HG03139 (cell line): ENCODE measurements at regions not wholly inside any gene's neighbourhood (a gene's known extent, or its start where the extent isn't known, plus 50 kb on each side); places are given as distances from the start of the nearest gene placed in this dataset.

Experiments used
- ATAC-seq: cut with Tn5 transposase; IDR thresholded peaks from one replicate; pipeline ENCODE4 v1.9.1; 2021; ENCODE audit not compliant: unreplicated experiment

GRCh38 chr6:91672201-91672600 is 1085.3 kb upstream of the MAP3K7 start:
- ATAC-seq = no peak

DNA sequence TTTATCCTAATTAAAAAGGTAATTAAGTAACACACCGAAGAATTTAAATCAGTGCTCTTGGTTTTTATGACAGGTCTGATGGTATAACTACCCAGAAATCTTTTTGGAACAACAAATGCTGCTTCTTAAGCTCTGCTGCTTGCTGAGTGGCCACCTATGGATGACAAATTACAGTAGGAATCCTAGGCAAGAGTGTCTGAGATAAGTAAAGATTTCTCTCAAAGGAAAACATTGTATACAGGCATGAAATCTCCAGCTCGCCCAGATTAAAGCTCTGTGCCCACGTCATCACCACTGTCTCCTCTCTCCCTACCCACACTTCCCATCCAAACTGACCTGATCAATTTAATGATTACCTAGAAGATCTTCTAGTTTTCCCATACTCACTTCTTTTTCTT is 1083.0 kb upstream of the MAP3K7 start:
- no peak for ATAC-seq

- ATAC-seq = no peak
Observed at GRCh38 chr6:91669154-91669870, 1082.4 kb upstream of the MAP3K7 start.

DNA sequence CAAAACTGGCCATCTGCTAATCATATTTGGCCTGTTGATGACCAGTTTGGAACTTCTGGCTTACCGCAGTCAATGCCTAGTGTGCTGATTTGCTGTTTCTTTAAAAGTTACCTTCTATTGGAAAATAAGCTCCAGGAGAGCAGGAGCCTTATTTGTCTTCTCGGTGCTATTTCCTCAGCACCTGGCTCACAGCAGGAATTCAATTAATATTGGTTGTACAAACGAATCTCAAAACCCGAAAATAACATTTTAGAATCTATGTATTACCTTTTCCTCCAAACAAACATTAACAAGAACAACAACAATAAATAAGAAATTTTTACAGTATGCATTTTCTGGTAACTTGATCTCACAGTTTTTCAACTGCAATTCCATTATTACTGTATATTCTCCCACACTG is 1080.7 kb upstream of the MAP3K7 start:
- ATAC-seq = no peak

DNA sequence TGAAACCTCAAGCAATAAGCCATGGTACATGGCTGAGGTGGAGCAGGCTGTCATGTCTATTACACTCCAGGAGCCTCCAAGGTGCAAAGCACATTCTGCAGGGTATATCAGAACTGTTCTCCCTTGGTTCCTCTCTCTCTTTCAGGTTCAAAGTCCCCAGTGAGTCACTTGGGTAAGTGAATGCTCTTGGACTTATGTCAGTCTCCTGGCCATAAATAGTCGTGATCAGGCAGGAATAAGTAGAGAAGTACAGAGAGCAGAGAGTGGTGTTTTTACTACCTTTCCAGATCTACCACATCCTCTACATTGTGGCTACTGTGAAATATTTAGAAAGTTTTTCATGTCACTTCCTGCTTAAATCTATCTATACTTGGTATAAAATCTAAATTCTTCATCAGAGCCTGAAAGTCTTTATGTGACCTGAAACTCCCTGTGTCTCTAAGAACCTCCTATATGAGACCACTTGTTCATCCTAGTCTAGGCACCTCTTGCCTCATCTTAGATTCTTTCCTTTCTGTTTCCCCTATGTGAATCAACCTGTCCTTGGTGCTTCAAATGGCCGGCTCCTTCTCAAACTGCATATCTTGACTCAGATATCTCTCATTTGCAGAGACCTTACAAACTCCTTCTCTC is 1077.6 kb upstream of the MAP3K7 start:
- ATAC-seq = no peak

GRCh38 chr6:91660893-91661292 is 1074.0 kb upstream of the MAP3K7 start:
- ATAC-seq = no peak

GRCh38 chr6:91659891-91660290 is 1073.0 kb upstream of the MAP3K7 start:
- ATAC-seq = no peak

GRCh38 chr6:91654793-91655192 is 1067.9 kb upstream of the MAP3K7 start:
- no peak for ATAC-seq

GRCh38 chr6:91654357-91654756 is 1067.5 kb upstream of the MAP3K7 start:
- no peak for ATAC-seq

GRCh38 chr6:91653895-91654294 is 1067.0 kb upstream of the MAP3K7 start:
- ATAC-seq = no peak

- no peak for ATAC-seq
Observed at GRCh38 chr6:91653076-91653723, 1066.3 kb upstream of the MAP3K7 start.

- ATAC-seq = no peak
Observed at GRCh38 chr6:91646649-91647048, 1059.8 kb upstream of the MAP3K7 start.

GRCh38 chr6:91645811-91646210 is 1058.9 kb upstream of the MAP3K7 start:
- no peak for ATAC-seq

- no peak for ATAC-seq
Observed at GRCh38 chr6:91637217-91637616, 1050.3 kb upstream of the MAP3K7 start.

DNA sequence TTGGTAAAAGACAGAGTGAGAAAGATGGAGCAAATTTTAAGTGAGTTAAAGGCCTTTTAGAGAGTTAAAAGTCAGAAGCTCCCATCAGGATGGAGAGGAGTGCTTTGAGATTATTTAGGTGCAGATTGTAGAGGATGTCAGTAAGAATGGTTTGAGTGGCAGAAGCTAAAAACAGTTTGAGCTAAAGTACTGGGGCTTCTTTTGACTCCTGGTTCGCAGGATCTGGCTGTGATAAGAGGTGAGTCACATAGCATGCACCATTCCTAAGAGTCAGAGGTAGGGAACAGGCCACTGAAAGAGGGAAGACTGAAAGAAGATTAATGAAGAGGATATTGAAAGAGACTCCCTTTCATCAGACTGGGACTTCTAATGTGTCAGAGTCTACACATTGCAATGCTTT is 1047.9 kb upstream of the MAP3K7 start:
- ATAC-seq = no peak

GRCh38 chr6:91633374-91634111 is 1046.7 kb upstream of the MAP3K7 start:
- ATAC-seq = no peak

- ATAC-seq = no peak
Observed at GRCh38 chr6:91632308-91632707, 1045.4 kb upstream of the MAP3K7 start.

GRCh38 chr6:91631227-91631626 is 1044.4 kb upstream of the MAP3K7 start:
- ATAC-seq = no peak

GRCh38 chr6:91626911-91627310 is 1040.0 kb upstream of the MAP3K7 start:
- no peak for ATAC-seq

- ATAC-seq = no peak
Observed at GRCh38 chr6:91613481-91613880, 1026.6 kb upstream of the MAP3K7 start.

DNA sequence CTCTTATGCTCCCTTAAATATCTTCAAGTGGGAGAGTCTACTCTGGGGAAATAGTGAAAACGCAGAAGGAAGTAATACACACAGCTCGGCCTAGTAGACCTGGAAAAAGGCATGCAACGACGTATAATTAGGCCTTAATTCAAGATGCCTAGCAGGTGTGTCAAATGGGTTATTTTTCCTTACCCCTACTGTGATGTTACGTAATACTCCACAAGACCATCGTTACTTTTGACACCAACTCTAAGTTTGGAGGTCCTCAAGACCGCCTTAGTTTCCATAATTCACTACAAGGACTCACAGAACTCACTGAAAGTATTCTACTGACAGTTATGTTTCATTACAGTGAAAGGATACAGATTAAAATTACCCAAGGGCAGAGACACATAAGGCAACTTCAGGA is 1024.3 kb upstream of the MAP3K7 start:
- no peak for ATAC-seq

GRCh38 chr6:91608428-91608827 is 1021.6 kb upstream of the MAP3K7 start:
- ATAC-seq = no peak
